Lower leg skin (tissue), 3 donors: ENCODE measurements at regions not wholly inside any gene's neighbourhood (a gene's known extent, or its start where the extent isn't known, plus 50 kb on each side); places are given as distances from the start of the nearest gene placed in this dataset.

Experiments
- POLR2A ChIP-seq, 2 donors: fragments of 450-650 bp; IDR thresholded peaks; one replicate each; pipeline ENCODE4 v1.6.1; 2016 to 2017; ENCODE audit warnings: antibody characterized with exemption in 2 of 2, mild to moderate bottlenecking in 1 of 2, moderate library complexity in 1 of 2
- TF ChIP-seq, protein P1 (sequence below), 3 donors: fragments of 450-650 bp; IDR thresholded peaks; one replicate each; pipeline ENCODE4 v1.5.1; 2016; ENCODE audit warnings: antibody characterized with exemption in 3 of 3, mild to moderate bottlenecking in 3 of 3, moderate library complexity in 2 of 3

DNA sequence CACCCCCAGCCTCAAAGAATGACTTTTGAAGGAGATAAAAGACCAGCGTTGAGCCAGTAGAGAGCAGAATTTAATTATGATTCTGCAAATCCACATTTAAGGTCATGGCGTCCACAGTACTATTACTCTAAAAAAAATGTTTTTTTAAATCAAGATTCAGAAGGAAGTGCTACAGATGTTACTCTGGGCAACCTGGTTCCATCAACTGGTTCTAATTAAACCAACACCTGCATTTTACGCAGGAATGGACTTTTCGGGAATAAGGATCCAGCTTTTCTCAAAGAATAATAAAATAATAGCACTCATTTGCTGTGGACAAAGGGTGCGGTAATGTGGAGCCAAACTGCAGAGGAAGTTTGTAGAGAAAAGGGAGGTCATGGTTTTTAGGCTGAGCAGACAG, 62.9 kb upstream of the IPO5 start:
- TF ChIP-seq, protein P1, sequence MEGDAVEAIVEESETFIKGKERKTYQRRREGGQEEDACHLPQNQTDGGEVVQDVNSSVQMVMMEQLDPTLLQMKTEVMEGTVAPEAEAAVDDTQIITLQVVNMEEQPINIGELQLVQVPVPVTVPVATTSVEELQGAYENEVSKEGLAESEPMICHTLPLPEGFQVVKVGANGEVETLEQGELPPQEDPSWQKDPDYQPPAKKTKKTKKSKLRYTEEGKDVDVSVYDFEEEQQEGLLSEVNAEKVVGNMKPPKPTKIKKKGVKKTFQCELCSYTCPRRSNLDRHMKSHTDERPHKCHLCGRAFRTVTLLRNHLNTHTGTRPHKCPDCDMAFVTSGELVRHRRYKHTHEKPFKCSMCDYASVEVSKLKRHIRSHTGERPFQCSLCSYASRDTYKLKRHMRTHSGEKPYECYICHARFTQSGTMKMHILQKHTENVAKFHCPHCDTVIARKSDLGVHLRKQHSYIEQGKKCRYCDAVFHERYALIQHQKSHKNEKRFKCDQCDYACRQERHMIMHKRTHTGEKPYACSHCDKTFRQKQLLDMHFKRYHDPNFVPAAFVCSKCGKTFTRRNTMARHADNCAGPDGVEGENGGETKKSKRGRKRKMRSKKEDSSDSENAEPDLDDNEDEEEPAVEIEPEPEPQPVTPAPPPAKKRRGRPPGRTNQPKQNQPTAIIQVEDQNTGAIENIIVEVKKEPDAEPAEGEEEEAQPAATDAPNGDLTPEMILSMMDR (IDR thresholded peaks at IDR 0.05), result no peak
- TF ChIP-seq POLR2A (IDR thresholded peaks at IDR 0.05), result no peak
